DOHH2 (cell line): ENCODE measurements at regions not wholly inside any gene's neighbourhood (a gene's known extent, or its start where the extent isn't known, plus 50 kb on each side); places are given as distances from the start of the nearest gene placed in this dataset.

ENCODE experiments used
- CTCF ChIP-seq: fragments of 200-600 bp; sonication (generic); IDR thresholded peaks from one replicate; pipeline ENCODE4 v1.5.1; 2014; ENCODE audit warnings: antibody characterized with exemption, mild to moderate bottlenecking, low read depth, low read length; ENCODE audit not compliant: poor library complexity, severe bottlenecking
- EZH2phosphoT487 ChIP-seq: fragments of 200-600 bp; sonication (generic); IDR thresholded peaks from 2 replicates; pipeline ENCODE4 v1.6.1; 2017; ENCODE audit warnings: borderline replicate concordance, mild to moderate bottlenecking, antibody characterized with exemption, low read length, moderate library complexity, mixed read lengths

GRCh38 chr2:59985923-59986322, 567.5 kb downstream of the BCL11A start:
- TF ChIP-seq CTCF (no peak), EZH2phosphoT487 (no peak)
